CD4-positive, alpha-beta T cell (primary cell): ENCODE measurements at regions not wholly inside any gene's neighbourhood (a gene's known extent, or its start where the extent isn't known, plus 50 kb on each side); places are given as distances from the start of the nearest gene placed in this dataset.

Experiments used
- ATAC-seq: fragments of 200-7000 bp; cut with Tn5 transposase; one replicate; pipeline ENCODE4 v1.10.0; 2022; ENCODE audit warnings: mild to moderate bottlenecking; ENCODE audit not compliant: poor library complexity
- CTCF ChIA-PET: fragments of 350-600 bp; sonication (Branson Sonifier 250); formaldehyde crosslinking; loops from one replicate; lab custom pipeline; 2021; ENCODE audit warnings: antibody characterized with exemption, inconsistent platforms; lab: Charles Lee
- POLR2A ChIA-PET: fragments of 350-600 bp; sonication (Branson Sonifier 250); formaldehyde crosslinking; loops from one replicate; lab custom pipeline; 2021; ENCODE audit warnings: antibody characterized with exemption, inconsistent platforms; lab: Charles Lee
- DNase-seq, 14 experiments: peaks; one replicate each; pipeline ENCODE4 v3.0.0-alpha.2; 2013 to 2020; ENCODE audit warnings: mixed read lengths in 2 of 14
- H3K27ac ChIP-seq, 2 donors: one replicate each; pipeline versions ENCODE4 v1.5.1 to v1.7.0; 2013; ENCODE audit warnings: low read length in 2 of 2, low read depth in 1 of 2, mild to moderate bottlenecking in 1 of 2
- H3K27me3 ChIP-seq, 2 experiments: 1 replicate in 1 of 2; 2 replicates in 1 of 2; pipeline versions ENCODE4 v1.6.1 to v1.7.0; 2013; ENCODE audit warnings: low read length in 2 of 2, control low read depth in 1 of 2, mild to moderate bottlenecking in 1 of 2, moderate library complexity in 1 of 2; ENCODE audit not compliant: insufficient read depth in 2 of 2, control insufficient read depth in 1 of 2
- H3K36me3 ChIP-seq: one replicate; pipeline ENCODE4 v1.6.1; 2013; ENCODE audit warnings: low read length, control low read depth; ENCODE audit not compliant: insufficient read depth
- H3K4me1 ChIP-seq: one replicate; pipeline ENCODE4 v1.6.1; 2013; ENCODE audit warnings: low read length, control low read depth; ENCODE audit not compliant: insufficient read depth
- H3K4me3 ChIP-seq: one replicate; pipeline ENCODE4 v1.5.1; 2013; ENCODE audit warnings: mild to moderate bottlenecking, low read length, moderate library complexity
- H3K9me3 ChIP-seq, 2 experiments: 1 replicate in 1 of 2; 2 replicates in 1 of 2; pipeline versions ENCODE4 v1.6.1 to v1.7.0; 2013; ENCODE audit warnings: low read length in 2 of 2, mild to moderate bottlenecking in 2 of 2, control low read depth in 1 of 2, moderate library complexity in 1 of 2; ENCODE audit not compliant: control insufficient read depth in 1 of 2, insufficient read depth in 1 of 2
- H3K27ac Mint-ChIP-seq: one replicate; pipeline ENCODE4 v1.8.0; 2020; ENCODE audit warnings: mixed read lengths
- H3K27me3 Mint-ChIP-seq: one replicate; pipeline ENCODE4 v1.8.0; 2021; ENCODE audit warnings: mixed read lengths
- H3K36me3 Mint-ChIP-seq: one replicate; pipeline ENCODE4 v1.8.0; 2021; ENCODE audit warnings: low read depth, mixed read lengths
- H3K4me1 Mint-ChIP-seq: one replicate; pipeline ENCODE4 v1.8.0; 2021; ENCODE audit warnings: low read depth, mixed read lengths
- H3K4me3 Mint-ChIP-seq: one replicate; pipeline ENCODE4 v1.8.0; 2020; ENCODE audit warnings: mild to moderate bottlenecking, mixed read lengths
- H3K9me3 Mint-ChIP-seq: one replicate; pipeline ENCODE4 v1.8.0; 2020; ENCODE audit warnings: mixed read lengths
- CTCF ChIP-seq: fragments of 200-600 bp; IDR thresholded peaks from one replicate; pipeline ENCODE4 v1.8.0; 2022; ENCODE audit warnings: antibody characterized with exemption, mild to moderate bottlenecking
- intact Hi-C, 2 experiments: fragments of 100-400 bp; cut with DNase I in 1 of 2; cut with micrococcal nuclease in 1 of 2; formaldehyde crosslinking; loops; one replicate each; pipeline versions ENCODE4 v1.15.1 to v1.9.0; 2023 to 2025; cut with DNase I, micrococcal nuclease

- Histone ChIP-seq H3K4me3 (no peak overlapping the region), H3K27me3 (no peaks in the 10 kb centered on the region), H3K9me3 (no peaks in the 10 kb centered on the region), H3K27ac (no peak overlapping the region), H3K4me1 (no peaks in the 10 kb centered on the region), H3K36me3 (no peaks in the 10 kb centered on the region)
- ChIA-PET CTCF (no interaction called here), POLR2A (no interaction called here)
- Mint-ChIP-seq H3K9me3 (no peaks in the 10 kb centered on the region), H3K27ac (no peak overlapping the region), H3K27me3 (no peaks in the 10 kb centered on the region), H3K36me3 (no peaks in the 10 kb centered on the region), H3K4me1 (no peaks in the 10 kb centered on the region), H3K4me3 (no peak overlapping the region)
- ATAC-seq, result no peak
- TF ChIP-seq CTCF, result no peak
- DNase-seq, result no peak
- intact Hi-C loops, result no loop called here
These were observed 341.7 kb upstream of the KITLG start for GRCh38 chr12:88921890-88922532.

- POLR2A ChIA-PET, result no interaction called here
These were observed 341.2 kb upstream of the KITLG start for GRCh38 chr12:88921434-88921833.

GRCh38 chr12:88918161-88918560 lies 337.9 kb upstream of the KITLG start:
- Histone ChIP-seq H3K4me1 (no peaks in the 10 kb centered on the region), H3K36me3 (no peaks in the 10 kb centered on the region), H3K9me3 (peaks cover 0 to 15% of the 10 kb centered on the region in 2 experiments), H3K27me3 (no peaks in the 10 kb centered on the region), H3K27ac (no peak overlapping the region), H3K4me3 (no peak overlapping the region)
- DNase-seq, result no peak
- Mint-ChIP-seq H3K9me3 (peaks cover 11% of the 10 kb centered on the region), H3K27ac (no peak overlapping the region), H3K36me3 (no peaks in the 10 kb centered on the region), H3K4me3 (no peak overlapping the region), H3K4me1 (no peaks in the 10 kb centered on the region), H3K27me3 (no peaks in the 10 kb centered on the region)
- POLR2A ChIA-PET, result no interaction called here
- no peak for ATAC-seq
- no peak for TF ChIP-seq CTCF
- intact Hi-C loops, result no loop called here
- CTCF ChIA-PET, result no interaction called here

More at GRCh38 chr12:88921434-88921833, 341.2 kb upstream of the KITLG start:
- TF ChIP-seq CTCF, result no peak
- Mint-ChIP-seq H3K36me3 (no peaks in the 10 kb centered on the region), H3K27me3 (no peaks in the 10 kb centered on the region), H3K4me1 (no peaks in the 10 kb centered on the region), H3K27ac (no peak overlapping the region), H3K9me3 (no peaks in the 10 kb centered on the region), H3K4me3 (no peak overlapping the region)
- CTCF ChIA-PET, result no interaction called here
- ATAC-seq (no peak), DNase-seq (no peak)
- Histone ChIP-seq H3K36me3 (no peaks in the 10 kb centered on the region), H3K27me3 (no peaks in the 10 kb centered on the region), H3K4me3 (no peak overlapping the region), H3K4me1 (no peaks in the 10 kb centered on the region), H3K9me3 (no peaks in the 10 kb centered on the region), H3K27ac (no peak overlapping the region)
- intact Hi-C loops, result no loop called here
